ENCODE measurements at regions not wholly inside any gene's neighbourhood (a gene's known extent, or its start where the extent isn't known, plus 50 kb on each side); places are given as distances from the start of the nearest gene placed in this dataset.

- DNase-seq (ENCODE audit: low spot score), result no peak
Measured at GRCh38 chr2:7722212-7722910, 805.1 kb downstream of the RNF144A start.

DNA sequence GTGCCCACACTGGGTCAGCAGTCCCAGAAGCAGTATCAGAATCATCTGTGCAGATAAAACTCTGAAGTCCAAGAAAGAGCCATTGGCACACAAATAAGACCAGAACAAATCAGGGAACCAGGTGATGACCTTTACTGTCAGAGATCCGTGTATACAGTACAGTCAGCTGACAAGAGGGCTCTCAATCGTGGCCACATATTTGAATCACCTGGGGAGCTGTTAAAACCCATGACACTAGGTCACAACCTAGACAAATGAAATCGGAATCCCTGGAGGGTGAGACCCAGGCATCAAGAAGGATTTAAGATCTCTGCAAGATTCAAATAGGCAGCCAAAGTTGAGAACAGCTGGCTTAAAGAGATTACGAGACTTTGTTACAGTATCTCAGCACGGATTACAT, 807.1 kb downstream of the RNF144A start:
- DNase-seq (ENCODE audit: low spot score), result no peak

GRCh38 chr2:7725171-7725849, 808.1 kb downstream of the RNF144A start:
- no peak for DNase-seq (ENCODE audit: low spot score)

GRCh38 chr2:7725850-7726242, 808.6 kb downstream of the RNF144A start:
- no peak for DNase-seq (ENCODE audit: low spot score)

DNA sequence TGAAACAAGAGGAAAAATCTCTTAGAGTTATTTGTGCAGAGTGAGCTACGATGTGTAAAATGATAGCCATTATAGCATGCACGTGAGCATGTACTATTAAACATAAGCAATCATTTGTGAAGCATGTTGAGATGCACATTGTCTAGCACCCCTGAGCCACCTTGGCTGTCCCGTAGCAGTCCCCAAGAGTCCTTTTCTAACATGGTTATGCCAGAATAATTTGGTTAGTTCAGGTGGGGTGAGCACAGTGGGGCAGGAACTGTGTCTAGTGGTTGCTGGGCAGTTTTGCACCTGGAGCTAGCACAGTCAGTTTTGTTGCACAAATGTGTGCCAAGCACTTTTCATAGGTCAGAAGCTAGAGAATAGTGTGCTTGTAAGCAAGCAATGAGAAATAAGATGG, 809.8 kb downstream of the RNF144A start:
- DNase-seq (ENCODE audit: low spot score), result no peak

GRCh38 chr2:7728388-7728787, 811.2 kb downstream of the RNF144A start:
- no peak for DNase-seq (ENCODE audit: low spot score)

DNA sequence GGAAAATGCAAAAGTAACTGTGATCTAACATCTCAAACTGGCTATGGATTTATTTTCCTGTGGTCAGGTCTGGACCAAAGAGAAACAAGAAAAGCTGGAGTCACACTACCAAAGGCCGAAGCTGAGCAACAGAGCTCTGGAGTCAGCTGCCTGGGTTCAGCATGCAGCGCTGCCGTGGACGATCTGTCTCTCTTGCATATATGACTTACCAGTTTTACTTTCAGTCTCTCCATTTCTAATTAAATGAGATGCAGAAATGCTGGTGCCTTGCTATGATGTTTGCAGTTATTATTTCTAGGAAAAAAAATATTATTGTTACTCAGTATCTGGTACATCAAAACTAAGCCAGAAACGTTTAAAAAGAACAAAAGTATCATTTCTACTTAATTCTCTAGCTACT, 813.2 kb downstream of the RNF144A start:
- no peak for DNase-seq (ENCODE audit: low spot score)

DNA sequence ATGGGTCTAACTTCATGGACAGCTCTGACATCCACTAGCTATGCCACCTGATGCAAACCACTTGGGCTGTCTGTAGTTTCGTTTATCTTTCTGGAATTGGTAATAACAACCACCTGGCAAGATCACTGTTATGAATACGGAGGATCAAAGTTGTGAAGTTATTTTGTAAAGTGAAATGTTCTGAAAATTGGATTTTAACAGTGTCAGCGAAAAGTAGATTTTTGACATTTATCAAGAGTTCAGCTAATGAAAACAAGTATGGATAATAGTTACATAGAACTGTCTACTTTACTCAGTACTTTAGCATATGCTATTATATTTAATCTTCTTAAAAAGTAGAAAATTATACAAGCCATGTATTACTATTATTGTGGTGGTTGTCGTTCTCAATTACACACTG, 813.8 kb downstream of the RNF144A start:
- DNase-seq (ENCODE audit: low spot score), result no peak

GRCh38 chr2:7732497-7732896, 815.3 kb downstream of the RNF144A start:
- DNase-seq (ENCODE audit: low spot score), result no peak

- peak; percentile 10 for DNase-seq (ENCODE audit: low spot score)
Measured at GRCh38 chr2:7736646-7737305, 819.6 kb downstream of the RNF144A start.

GRCh38 chr2:7738596-7738995, 821.4 kb downstream of the RNF144A start:
- no peak for DNase-seq (ENCODE audit: low spot score)

DNA sequence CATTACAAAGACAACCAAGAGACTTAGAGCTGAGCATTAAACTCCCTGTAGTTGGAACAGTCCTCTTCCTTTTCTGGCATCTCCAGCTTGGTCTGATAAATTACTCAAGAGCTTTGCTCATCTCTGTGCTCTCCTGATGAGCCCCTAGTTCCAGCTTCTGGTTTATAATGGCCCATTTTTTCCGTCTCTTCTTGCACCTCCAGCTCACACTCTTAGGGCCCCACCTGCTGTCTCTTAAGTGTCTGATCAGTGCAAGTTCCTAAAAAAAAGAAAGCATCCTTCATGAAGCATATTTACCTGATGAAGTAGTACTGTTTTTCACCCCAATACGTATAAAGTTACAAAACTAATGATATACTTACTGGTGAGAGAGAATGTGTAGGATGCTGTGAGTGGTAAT, 822.9 kb downstream of the RNF144A start:
- DNase-seq (ENCODE audit: low spot score), result no peak

GRCh38 chr2:7742301-7742700, 825.1 kb downstream of the RNF144A start:
- no peak for DNase-seq (ENCODE audit: low spot score)

DNA sequence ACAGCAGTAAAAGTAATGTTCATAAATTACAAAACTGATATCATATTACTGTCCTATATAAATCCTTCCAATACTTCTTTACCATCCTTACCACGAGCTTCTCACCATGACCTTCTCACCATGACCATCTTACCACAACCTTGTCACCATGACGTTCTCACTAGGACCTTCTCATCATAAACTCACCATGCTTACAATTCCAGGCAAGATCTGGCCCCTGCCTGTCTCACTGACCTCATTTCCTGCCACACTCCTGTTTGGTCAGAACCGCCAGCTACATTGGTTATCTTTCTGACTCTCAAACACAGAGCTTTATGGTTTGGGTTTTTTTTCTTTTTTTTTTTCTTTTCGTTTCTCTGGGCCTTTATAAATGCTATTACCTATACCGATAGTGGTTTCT, 827.6 kb downstream of the RNF144A start:
- DNase-seq (ENCODE audit: low spot score), result peak; percentile 56

DNA sequence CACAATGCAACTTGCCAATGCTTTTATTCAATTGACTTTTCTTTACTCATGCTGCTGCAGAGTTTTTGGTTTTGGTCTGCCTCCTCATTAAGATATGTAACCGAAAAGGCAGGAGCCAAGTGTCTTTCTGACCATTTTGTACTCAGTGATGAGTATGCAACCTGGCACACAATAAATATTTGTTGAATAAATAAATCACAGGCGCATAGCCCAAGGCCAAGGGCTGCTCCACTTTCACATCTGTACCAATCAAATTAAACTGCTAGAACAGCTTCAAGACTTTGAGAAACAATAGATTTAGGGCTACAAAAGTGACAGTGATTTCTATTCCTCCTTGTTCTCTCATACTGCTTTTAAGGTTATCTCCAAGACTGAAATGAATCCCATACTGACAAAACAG, 828.2 kb downstream of the RNF144A start:
- DNase-seq (ENCODE audit: low spot score), result no peak

GRCh38 chr2:7748717-7749415, 831.7 kb downstream of the RNF144A start:
- DNase-seq (ENCODE audit: low spot score), result peak; percentile 71

DNA sequence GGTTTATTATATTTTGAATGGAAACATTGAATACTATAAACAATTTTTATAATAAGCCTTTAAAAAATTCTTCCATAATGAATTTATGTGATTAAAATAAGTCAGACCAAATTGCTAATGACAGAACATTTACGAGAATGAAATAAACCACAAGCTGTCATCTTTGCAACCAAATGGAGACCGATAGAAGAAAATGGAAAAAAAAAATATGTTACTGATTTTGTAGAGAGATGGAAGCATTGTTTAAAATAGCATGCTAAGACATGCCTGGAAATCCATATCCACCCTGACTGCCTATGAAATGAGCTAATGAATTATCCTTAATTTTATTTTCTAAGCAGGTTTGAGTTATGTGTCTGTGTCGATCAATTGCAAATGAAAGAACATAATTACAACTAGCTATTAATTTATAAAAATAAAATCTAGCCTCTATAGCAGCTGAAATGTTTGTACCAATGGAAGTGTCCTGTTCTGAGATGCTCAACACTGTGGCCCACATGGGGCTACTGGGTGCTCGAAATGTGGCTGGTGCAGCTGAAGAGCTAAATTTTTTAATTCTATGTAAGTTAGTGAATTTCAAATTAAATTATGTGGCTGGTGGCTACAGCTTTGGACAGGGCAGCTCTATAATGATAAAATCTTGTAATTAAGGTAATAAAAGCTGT, 832.8 kb downstream of the RNF144A start:
- no peak for DNase-seq (ENCODE audit: low spot score)

DNA sequence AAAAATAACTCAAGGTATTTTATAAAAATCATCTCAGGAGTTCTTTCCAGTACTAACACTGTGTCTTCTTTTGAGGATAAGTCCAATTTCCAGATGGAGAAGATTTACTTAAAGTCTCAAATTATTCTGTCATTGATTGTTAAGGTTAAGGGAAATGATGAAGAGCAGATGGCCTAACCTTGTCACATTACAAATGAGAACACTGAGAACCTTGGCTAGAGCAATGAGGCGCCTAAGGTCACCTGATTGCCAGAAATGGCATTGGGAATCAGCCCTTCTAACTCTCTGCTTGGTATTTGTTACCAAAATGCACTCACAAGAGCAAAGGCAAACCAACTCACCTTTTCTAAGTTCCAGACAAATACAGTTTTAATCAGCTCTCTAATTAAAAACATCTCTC, 835.1 kb downstream of the RNF144A start:
- no peak for DNase-seq (ENCODE audit: low spot score)

GRCh38 chr2:7753777-7754176, 836.6 kb downstream of the RNF144A start:
- no peak for DNase-seq (ENCODE audit: low spot score)

- DNase-seq (ENCODE audit: low spot score), result no peak
Measured at GRCh38 chr2:7755879-7756278, 838.7 kb downstream of the RNF144A start.

DNA sequence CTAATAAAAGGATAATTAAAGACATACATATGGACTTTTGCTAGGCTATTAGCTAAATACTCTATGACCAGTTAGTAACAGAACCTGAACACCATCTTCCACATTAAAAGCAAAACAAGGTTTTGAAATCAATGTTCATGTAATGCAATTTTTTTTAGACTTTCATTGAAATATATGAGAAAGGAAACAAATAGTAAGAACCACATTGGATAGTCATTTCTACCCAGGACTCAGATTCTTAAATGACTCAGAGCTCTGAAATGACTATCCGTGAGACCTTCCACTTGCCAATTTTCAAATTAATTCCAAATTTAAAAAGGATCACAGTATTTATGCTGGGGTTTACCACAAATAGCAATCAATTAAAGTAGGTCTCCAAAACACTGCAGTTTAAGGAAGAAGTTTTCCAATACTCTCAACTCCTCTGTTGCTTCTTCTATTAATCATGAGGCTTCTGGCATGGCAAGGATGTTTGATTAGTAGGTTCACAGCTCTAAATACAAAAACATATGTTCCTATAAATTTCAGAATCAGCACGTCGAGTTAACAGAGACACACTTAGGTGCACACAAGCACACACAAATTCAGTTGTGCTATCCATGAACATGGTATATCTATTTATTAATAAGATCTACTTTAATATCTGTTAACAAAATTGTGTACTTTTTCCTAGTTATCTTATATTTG, 841.0 kb downstream of the RNF144A start:
- DNase-seq (ENCODE audit: low spot score), result no peak

All from H4 (cell line).